Upper lobe of left lung (tissue), 4 donors: ENCODE measurements at regions not wholly inside any gene's neighbourhood (a gene's known extent, or its start where the extent isn't known, plus 50 kb on each side); places are given as distances from the start of the nearest gene placed in this dataset.

Source experiments
- CTCF ChIP-seq, 6 experiments: fragments of 450-650 bp in 4 of 6; fragments of 200-600 bp in 2 of 6; sonication (generic) in 2 of 6; IDR thresholded peaks; one replicate each; pipeline ENCODE4 v1.5.1; 2016 to 2019; ENCODE audit warnings: antibody characterized with exemption in 6 of 6
- POLR2A ChIP-seq, 4 donors: fragments of 450-650 bp; IDR thresholded peaks; one replicate each; pipeline ENCODE4 v1.5.1; 2016 to 2017; ENCODE audit warnings: antibody characterized with exemption in 4 of 4, mild to moderate bottlenecking in 2 of 4
- POLR2AphosphoS5 ChIP-seq, 2 donors: sonication (generic); formaldehyde crosslinking; IDR thresholded peaks; one replicate each; pipeline ENCODE4 v1.5.1; 2017; ENCODE audit warnings: antibody characterized with exemption in 2 of 2

- TF ChIP-seq POLR2A (IDR thresholded peaks at IDR 0.05): no peak
- no peak for TF ChIP-seq POLR2AphosphoS5 (IDR thresholded peaks at IDR 0.05)
- no peak for TF ChIP-seq CTCF (IDR thresholded peaks at IDR 0.05)
These were observed 226.7 kb upstream of the ALCAM start for GRCh38 chr3:105139881-105140560.
